Loucy (cell line): ENCODE measurements at regions not wholly inside any gene's neighbourhood (a gene's known extent, or its start where the extent isn't known, plus 50 kb on each side); places are given as distances from the start of the nearest gene placed in this dataset.
"Not testable (repeated sequence)": the region's sequence is repeated elsewhere in the genome, so short reads cannot be mapped to it uniquely, and the experiment has no call there.

Experiments
- CTCF ChIP-seq: fragments of 200-600 bp; sonication (generic); conservative IDR thresholded peaks from 2 replicates; pipeline ENCODE4 v1.5.1; 2014; ENCODE audit warnings: mild to moderate bottlenecking, antibody characterized with exemption, low read length
- EZH2phosphoT487 ChIP-seq: fragments of 200-600 bp; IDR thresholded peaks from 2 replicates; pipeline ENCODE4 v1.6.1; 2018; ENCODE audit warnings: antibody characterized with exemption, mild to moderate bottlenecking, moderate library complexity, borderline replicate concordance

- not testable (repeated sequence) for TF ChIP-seq CTCF, EZH2phosphoT487
Observed at GRCh38 chr7:83833721-83834120, 184.8 kb upstream of the SEMA3E start.
